K562 (cell line): ENCODE measurements at regions not wholly inside any gene's neighbourhood (a gene's known extent, or its start where the extent isn't known, plus 50 kb on each side); places are given as distances from the start of the nearest gene placed in this dataset.

ENCODE experiments used
- ATAC-seq: fragments of 200-7000 bp; cut with Tn5 transposase; 3 replicates; pipeline ENCODE4 v1.9.1; 2020; ENCODE audit warnings: moderate library complexity
- BruUV-seq: library from RNA; stranded (reverse); fragments of 400-500 nt; replicated peaks from 2 replicates; lab custom pipeline; 2021; lab: Mats Ljungman, UMichigan
- CTCF ChIA-PET: fragments of 300-600 bp; formaldehyde crosslinking; extraction: SDS; loops from one replicate; lab custom pipeline; 2021; ENCODE audit warnings: low intra/inter-chr PET ratio; lab: Yijun Ruan, JAX
- POLR2A ChIA-PET: fragments of 300-600, 350-650 bp; sonication (Branson Sonifier 250); formaldehyde crosslinking; extraction: SDS; loops from one replicate; lab custom pipeline; 2021; ENCODE audit warnings: antibody characterized with exemption, inconsistent platforms; lab: Yijun Ruan, JAX
- DNase-seq, 4 experiments: peaks; one replicate each; pipeline versions ENCODE4 v3.0.0 to v3.0.0-alpha.2; 2011 to 2018; ENCODE audit warnings: low spot score in 3 of 4, mixed read lengths in 3 of 4; ENCODE audit errors: extremely low read depth in 1 of 4
- FAIRE-seq: peaks from 2 replicates; lab custom pipeline; 2011; peaks lifted over from hg19 to GRCh38; lab: Jason Lieb, UNC
- H2AFZ ChIP-seq: 2 replicates; pipeline ENCODE4 v1.6.0; 2011; ENCODE audit warnings: low read depth, low read length, control low read depth, inconsistent platforms
- H3K27ac ChIP-seq: fragments of 200-600 bp; 3 replicates; pipeline ENCODE4 v1.8.0; 2011; ENCODE audit warnings: low read depth, mild to moderate bottlenecking, control low read depth, inconsistent platforms, low read length, moderate library complexity, mixed read lengths; ENCODE audit errors: extremely low read depth
- H3K27me3 ChIP-seq, 2 experiments: fragments of 300-600 bp in 1 of 2; 2 replicates in 1 of 2; 3 replicates in 1 of 2; pipeline versions ENCODE4 v1.6.0 to v1.8.0; 2011; ENCODE audit warnings: inconsistent platforms in 2 of 2, low read length in 2 of 2, mild to moderate bottlenecking in 1 of 2, mixed read lengths in 1 of 2, moderate library complexity in 1 of 2; ENCODE audit not compliant: control insufficient read depth in 2 of 2, insufficient read depth in 2 of 2
- H3K36me3 ChIP-seq: fragments of 300-600 bp; 3 replicates; pipeline ENCODE4 v1.8.0; 2011; ENCODE audit warnings: mild to moderate bottlenecking, low read length, inconsistent platforms; ENCODE audit not compliant: control insufficient read depth, insufficient read depth
- H3K4me1 ChIP-seq, 2 experiments: fragments of 200-600 bp in 1 of 2; replicated peaks in 1 of 2; 2 replicates in 1 of 2; 3 replicates in 1 of 2; pipeline versions ENCODE4 v1.5.1 to v1.8.0; 2011; ENCODE audit warnings: inconsistent platforms in 2 of 2, low read length in 2 of 2, mild to moderate bottlenecking in 1 of 2, mixed read lengths in 1 of 2, moderate library complexity in 1 of 2; ENCODE audit not compliant: control insufficient read depth in 2 of 2, insufficient read depth in 2 of 2
- H3K4me2 ChIP-seq: 2 replicates; pipeline ENCODE4 v1.6.1; 2011; ENCODE audit warnings: low read length, control low read depth, inconsistent platforms, mixed read lengths; ENCODE audit not compliant: insufficient read depth
- H3K4me3 ChIP-seq: fragments of 200-600 bp; sonication (generic), shearing (Covaris generic); 2 replicates; pipeline ENCODE4 v1.5.1; 2016; ENCODE audit warnings: control low read depth, inconsistent platforms
- H3K79me2 ChIP-seq: fragments of 200-600 bp; 3 replicates; pipeline ENCODE4 v1.8.0; 2011; ENCODE audit warnings: low read length, inconsistent platforms; ENCODE audit not compliant: control insufficient read depth, insufficient read depth
- H3K9ac ChIP-seq, 2 experiments: 2 replicates each; pipeline versions ENCODE4 v1.6.0 to v1.6.1; 2011; ENCODE audit warnings: low read depth in 2 of 2, low read length in 2 of 2, control low read depth in 1 of 2, inconsistent platforms in 1 of 2, mild to moderate bottlenecking in 1 of 2, mixed read lengths in 1 of 2; ENCODE audit not compliant: insufficient read depth in 1 of 2
- H3K9me1 ChIP-seq: one replicate; pipeline ENCODE4 v1.6.0; 2011; ENCODE audit warnings: inconsistent platforms, mild to moderate bottlenecking, low read length, moderate library complexity; ENCODE audit not compliant: control insufficient read depth, insufficient read depth
- H3K9me3 ChIP-seq: replicated peaks from 2 replicates; pipeline ENCODE4 v1.5.1; 2011; ENCODE audit warnings: low read depth, low read length, inconsistent platforms; ENCODE audit not compliant: control insufficient read depth, insufficient read depth
- H4K20me1 ChIP-seq: replicated peaks from 2 replicates; pipeline ENCODE4 v1.6.1; 2011; ENCODE audit warnings: low read length, inconsistent platforms, mixed read lengths; ENCODE audit not compliant: control insufficient read depth, insufficient read depth
- ASH1L ChIP-seq: fragments of 450-650 bp; IDR thresholded peaks from 2 replicates; pipeline ENCODE4 v1.6.1; 2018; ENCODE audit warnings: borderline replicate concordance, mild to moderate bottlenecking, low read depth; ENCODE audit not compliant: partially characterized antibody
- CBX8 ChIP-seq: fragments of 200-600 bp; sonication (generic); IDR thresholded peaks from 2 replicates; pipeline ENCODE4 v1.6.1; 2012; ENCODE audit warnings: borderline replicate concordance, mixed run types, low read depth, mild to moderate bottlenecking, moderate library complexity, mixed read lengths, low read length, control low read depth, inconsistent platforms; ENCODE audit not compliant: poor library complexity, severe bottlenecking; ENCODE audit errors: extremely low read depth
- ERF ChIP-seq: fragments of 450-650 bp; formaldehyde crosslinking; IDR thresholded peaks from 2 replicates; pipeline ENCODE4 v1.4.0; 2020; ENCODE audit warnings: mild to moderate bottlenecking, mixed read lengths
- GATA2 ChIP-seq: sonication (generic); formaldehyde crosslinking; IDR thresholded peaks from 2 replicates; pipeline ENCODE4 v1.4.0; 2020; ENCODE audit warnings: mild to moderate bottlenecking, missing genetic modification reagents
- MLX ChIP-seq, 2 experiments: fragments of 450-650 bp in 1 of 2; sonication (generic) in 1 of 2; formaldehyde crosslinking; conservative IDR thresholded peaks; 2 replicates each; pipeline versions ENCODE4 v1.4.0 to v1.8.1; 2020 to 2022; ENCODE audit warnings: mild to moderate bottlenecking in 1 of 2, missing genetic modification reagents in 1 of 2
- NR2C2 ChIP-seq, 2 experiments: fragments of 200-800 bp in 1 of 2; sonication (Bioruptor generic) in 1 of 2; sonication (generic) in 1 of 2; formaldehyde crosslinking in 1 of 2; IDR thresholded peaks; 2 replicates each; pipeline versions ENCODE4 v1.6.1 to v1.8.0; 2016 to 2022; ENCODE audit warnings: mild to moderate bottlenecking in 1 of 2, missing compliant biosample characterization in 1 of 2, missing genetic modification characterization in 1 of 2, missing genetic modification reagents in 1 of 2
- NR2F6 ChIP-seq: fragments of 450-650 bp; formaldehyde crosslinking; IDR thresholded peaks from 2 replicates; pipeline ENCODE4 v1.4.0; 2020; ENCODE audit warnings: mild to moderate bottlenecking
- NR3C1 ChIP-seq: sonication (generic); formaldehyde crosslinking; IDR thresholded peaks from 2 replicates; pipeline ENCODE4 v1.8.1; 2022; ENCODE audit warnings: missing genetic modification reagents
- RBM15 ChIP-seq: fragments of 200-400 bp; formaldehyde crosslinking; IDR thresholded peaks from 2 replicates; pipeline ENCODE4 v1.6.1; 2018; ENCODE audit warnings: mild to moderate bottlenecking, low read length, moderate library complexity; ENCODE audit not compliant: insufficient read depth
- SAFB ChIP-seq: fragments of 200-400 bp; formaldehyde crosslinking; IDR thresholded peaks from 2 replicates; pipeline ENCODE4 v1.6.1; 2017; ENCODE audit warnings: low read depth, low read length, borderline replicate concordance
- SNRNP70 ChIP-seq: fragments of 200-400 bp; formaldehyde crosslinking; optimal IDR thresholded peaks from 2 replicates; pipeline ENCODE3; 2017; ENCODE audit warnings: low read depth, low read length
- ZNF12 ChIP-seq: sonication (generic); formaldehyde crosslinking; IDR thresholded peaks from 2 replicates; pipeline ENCODE4 v1.4.0; 2020; ENCODE audit warnings: mild to moderate bottlenecking, missing genetic modification reagents
- WGBS: fragments of 100-300 bp; shearing (Covaris generic); methylation state at CpG from one replicate; pipeline ENCODE4 v1.1.6; 2016; ENCODE audit warnings: low coverage, mixed read lengths; ENCODE audit not compliant: insufficient coverage; ENCODE audit errors: missing lambda C conversion rate; 5-methylcytosine and 5-hydroxymethylcytosine counted together
- in situ Hi-C: fragments of 300-500 bp; cut with MboI; formaldehyde crosslinking; loops from 4 replicates; pipeline ENCODE4 v1.15.0; 2018; ENCODE audit warnings: inconsistent platforms, mixed read lengths
- intact Hi-C: fragments of 100-400 bp; cut with micrococcal nuclease; formaldehyde crosslinking; loops from 2 replicates; pipeline ENCODE4 v1.14.2; 2022
- TF ChIP-seq, protein P1 (sequence below): fragments of 450-650 bp; conservative IDR thresholded peaks from 2 replicates; pipeline ENCODE4 v1.6.1; 2016; ENCODE audit warnings: missing genetic modification characterization, low read depth, mild to moderate bottlenecking, missing compliant biosample characterization, moderate library complexity

GRCh38 chr5:96214442-96215197 is 218.4 kb downstream of the PCSK1 start:
- no peak for TF ChIP-seq SAFB
- no peak for TF ChIP-seq SNRNP70
- no peak for TF ChIP-seq RBM15
- TF ChIP-seq NR3C1 (CRISPR knock-in tag): no peak
- TF ChIP-seq, all 486 proteins: peak for 0
- in situ Hi-C loops (no loop called here), intact Hi-C loops (no loop called here)
- POLR2A ChIA-PET: interaction anchor here (1.1 to 1.3 kb wide), 2 partner anchors 10 to 253 kb away, joined by 3 to 4 read pairs; partner anchors contain the start of gene ELL2
- H2AFZ ChIP-seq: no peak overlapping the region
- WGBS: 2% methylated on average over 3 of the region's 3 CpGs
- H3K9ac ChIP-seq: no peak overlapping the region
- no peak overlapping the region for H3K4me3 ChIP-seq
- no peak for FAIRE-seq
- CTCF ChIA-PET: no interaction called here
- BruUV-seq: no TSS peak
- H3K9me1 ChIP-seq: no peaks in the 10 kb centered on the region
- H3K27me3 ChIP-seq: no peaks in the 10 kb centered on the region
- no peaks in the 10 kb centered on the region for H3K4me1 ChIP-seq
- ATAC-seq: no peak
- no peak overlapping the region for H3K27ac ChIP-seq
- H3K4me2 ChIP-seq: no peak overlapping the region
- no peak for DNase-seq
- no peaks in the 10 kb centered on the region for H3K36me3 ChIP-seq
- no peaks in the 10 kb centered on the region for H3K9me3 ChIP-seq
- H3K79me2 ChIP-seq: no peaks in the 10 kb centered on the region
- no peaks in the 10 kb centered on the region for H4K20me1 ChIP-seq

GRCh38 chr5:96209829-96210228 is 223.2 kb downstream of the PCSK1 start:
- H3K27me3 ChIP-seq: no peaks in the 10 kb centered on the region
- H2AFZ ChIP-seq: no peak overlapping the region
- no peaks in the 10 kb centered on the region for H3K9me3 ChIP-seq
- intact Hi-C loops (no loop called here), in situ Hi-C loops (no loop called here)
- CTCF ChIA-PET: no interaction called here
- no peak for FAIRE-seq
- no peaks in the 10 kb centered on the region for H3K4me1 ChIP-seq
- DNase-seq: no peak
- WGBS: 0% methylated on average over 1 of the region's 1 CpG
- no peaks in the 10 kb centered on the region for H3K79me2 ChIP-seq
- H3K9me1 ChIP-seq: no peaks in the 10 kb centered on the region
- no TSS peak for BruUV-seq
- H3K36me3 ChIP-seq: no peaks in the 10 kb centered on the region
- H3K27ac ChIP-seq: no peak overlapping the region
- H3K4me2 ChIP-seq: no peak overlapping the region
- POLR2A ChIA-PET: interaction anchor here (0.7 kb wide), 1 partner anchor 18 kb away, joined by 3 read pairs; no protein-coding TSS in a partner anchor
- no peak for ATAC-seq
- H3K9ac ChIP-seq: no peak overlapping the region
- no peaks in the 10 kb centered on the region for H4K20me1 ChIP-seq
- H3K4me3 ChIP-seq: no peak overlapping the region
- TF ChIP-seq NR2F6: no peak
- TF ChIP-seq, protein P1, sequence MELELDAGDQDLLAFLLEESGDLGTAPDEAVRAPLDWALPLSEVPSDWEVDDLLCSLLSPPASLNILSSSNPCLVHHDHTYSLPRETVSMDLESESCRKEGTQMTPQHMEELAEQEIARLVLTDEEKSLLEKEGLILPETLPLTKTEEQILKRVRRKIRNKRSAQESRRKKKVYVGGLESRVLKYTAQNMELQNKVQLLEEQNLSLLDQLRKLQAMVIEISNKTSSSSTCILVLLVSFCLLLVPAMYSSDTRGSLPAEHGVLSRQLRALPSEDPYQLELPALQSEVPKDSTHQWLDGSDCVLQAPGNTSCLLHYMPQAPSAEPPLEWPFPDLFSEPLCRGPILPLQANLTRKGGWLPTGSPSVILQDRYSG (tag): no peak
- no peak for TF ChIP-seq NR2C2 (CRISPR knock-in tag; IDR thresholded peaks at IDR 0.05)
- TF ChIP-seq NR2C2 (tag; IDR thresholded peaks at IDR 0.05): no peak
- no peak for TF ChIP-seq CBX8
- no peak for TF ChIP-seq GATA2
- TF ChIP-seq ERF (CRISPR knock-in tag): no peak
- no peak for TF ChIP-seq MLX (CRISPR knock-in tag; conservative IDR thresholded peaks at IDR 0.05)
- TF ChIP-seq ZNF12: no peak
- no peak for TF ChIP-seq ASH1L
